Endothelial cell of umbilical vein (primary cell): ENCODE measurements at regions not wholly inside any gene's neighbourhood (a gene's known extent, or its start where the extent isn't known, plus 50 kb on each side); places are given as distances from the start of the nearest gene placed in this dataset.

Experiments used
- BruUV-seq: library from RNA; stranded (reverse); fragments of 400-500 nt; replicated peaks from 2 replicates; lab custom pipeline; 2021; lab: Mats Ljungman, UMichigan
- CTCF ChIA-PET: fragments of 300-600, 350-600 bp; sonication (Branson Sonifier 250); formaldehyde crosslinking; loops from one replicate; lab custom pipeline; 2021; ENCODE audit warnings: antibody characterized with exemption, inconsistent platforms; lab: Charles Lee
- POLR2A ChIA-PET: fragments of 300-600, 350-600 bp; sonication (Branson Sonifier 250); formaldehyde crosslinking; loops from one replicate; lab custom pipeline; 2021; ENCODE audit warnings: antibody characterized with exemption, inconsistent platforms; lab: Charles Lee
- DNase-seq: peaks from one replicate; pipeline ENCODE4 v3.0.0-alpha.2; 2011; ENCODE audit warnings: low read depth, low spot score
- FAIRE-seq: peaks from 2 replicates; lab custom pipeline; 2011; peaks lifted over from hg19 to GRCh38; lab: Jason Lieb, UNC
- H2AFZ ChIP-seq: 2 replicates; pipeline ENCODE4 v1.6.0; 2012; ENCODE audit warnings: low read depth, low read length, control low read depth, inconsistent platforms
- H3K27ac ChIP-seq: 2 replicates; pipeline ENCODE4 v1.5.1; 2011; ENCODE audit warnings: low read depth, mild to moderate bottlenecking, control low read depth, low read length, moderate library complexity; ENCODE audit not compliant: insufficient read depth
- H3K27me3 ChIP-seq, 2 experiments: 2 replicates each; pipeline versions ENCODE4 v1.6.0 to v1.6.1; 2011; ENCODE audit warnings: low read length in 2 of 2, mixed read lengths in 1 of 2; ENCODE audit not compliant: control insufficient read depth in 2 of 2, insufficient read depth in 2 of 2
- H3K36me3 ChIP-seq, 2 experiments: 2 replicates in 1 of 2; 3 replicates in 1 of 2; pipeline ENCODE4 v1.5.1; 2011; ENCODE audit warnings: low read length in 2 of 2, mild to moderate bottlenecking in 1 of 2, moderate library complexity in 1 of 2; ENCODE audit not compliant: control insufficient read depth in 2 of 2, insufficient read depth in 2 of 2; ENCODE audit errors: extremely low read depth in 1 of 2
- H3K4me1 ChIP-seq: 3 replicates; pipeline ENCODE4 v1.5.1; 2011; ENCODE audit warnings: mild to moderate bottlenecking, low read length; ENCODE audit not compliant: control insufficient read depth, insufficient read depth; ENCODE audit errors: extremely low read depth
- H3K4me2 ChIP-seq: 2 replicates; pipeline ENCODE4 v1.6.1; 2011; ENCODE audit warnings: low read length, control low read depth, mixed read lengths; ENCODE audit not compliant: insufficient read depth
- H3K4me3 ChIP-seq, 3 experiments: fragments of 200-600 bp in 1 of 3; sonication (generic), shearing (Covaris generic) in 1 of 3; replicated peaks in 1 of 3; 2 replicates each; pipeline ENCODE4 v1.5.1; 2011 to 2016; ENCODE audit warnings: control low read depth in 3 of 3, low read length in 3 of 3, mild to moderate bottlenecking in 2 of 3, inconsistent platforms in 1 of 3, low read depth in 1 of 3, moderate library complexity in 1 of 3; ENCODE audit not compliant: insufficient read depth in 1 of 3
- H3K79me2 ChIP-seq: 2 replicates; pipeline ENCODE4 v1.6.0; 2012; ENCODE audit warnings: low read length, inconsistent platforms; ENCODE audit not compliant: control insufficient read depth, insufficient read depth
- H3K9ac ChIP-seq: replicated peaks from 2 replicates; pipeline ENCODE3; 2011; ENCODE audit warnings: low read length, control low read depth; ENCODE audit not compliant: insufficient read depth; ENCODE audit errors: extremely low read depth
- H3K9me1 ChIP-seq: replicated peaks from 3 replicates; pipeline ENCODE4 v1.6.0; 2011; ENCODE audit warnings: mild to moderate bottlenecking, low read length; ENCODE audit not compliant: control insufficient read depth, insufficient read depth; ENCODE audit errors: extremely low read depth
- H3K9me3 ChIP-seq: replicated peaks from 2 replicates; pipeline ENCODE4 v1.5.1; 2012; ENCODE audit warnings: low read length, inconsistent platforms; ENCODE audit not compliant: control insufficient read depth, insufficient read depth
- H4K20me1 ChIP-seq: replicated peaks from 2 replicates; pipeline ENCODE3; 2011; ENCODE audit warnings: mild to moderate bottlenecking, low read length; ENCODE audit not compliant: control insufficient read depth, insufficient read depth; ENCODE audit errors: extremely low read depth
- CTCF ChIP-seq, 2 donors: IDR thresholded peaks; 1 replicate in 1 of 2; 2 replicates in 1 of 2; pipeline ENCODE4 v1.5.1; 2011; ENCODE audit warnings: low read length in 2 of 2, mild to moderate bottlenecking in 2 of 2, moderate library complexity in 2 of 2, control low read depth in 1 of 2, inconsistent platforms in 1 of 2, low read depth in 1 of 2; ENCODE audit not compliant: insufficient read depth in 1 of 2; ENCODE audit errors: extremely low read depth in 1 of 2
- EZH2 ChIP-seq: IDR thresholded peaks from 2 replicates; pipeline ENCODE4 v1.6.1; 2012; ENCODE audit warnings: borderline replicate concordance, low read depth, mild to moderate bottlenecking, moderate library complexity, low read length, inconsistent platforms; ENCODE audit not compliant: severe bottlenecking
- FOS ChIP-seq: IDR thresholded peaks from 2 replicates; pipeline ENCODE4 v1.6.1; 2011; ENCODE audit warnings: mild to moderate bottlenecking, low read length, moderate library complexity, borderline replicate concordance; ENCODE audit not compliant: insufficient read depth
- GATA2 ChIP-seq: IDR thresholded peaks from 2 replicates; pipeline ENCODE4 v1.7.0; 2011; ENCODE audit warnings: low read depth, mild to moderate bottlenecking, moderate library complexity, mixed read lengths, low read length; ENCODE audit not compliant: insufficient read length, insufficient read depth
- JUN ChIP-seq: IDR thresholded peaks from 2 replicates; pipeline ENCODE4 v1.6.1; 2011; ENCODE audit warnings: borderline replicate concordance, low read depth; ENCODE audit not compliant: insufficient read length, insufficient read depth
- MAX ChIP-seq: IDR thresholded peaks from 2 replicates; pipeline ENCODE4 v1.6.1; 2011; ENCODE audit not compliant: insufficient read depth, insufficient read length
- MYC ChIP-seq: IDR thresholded peaks from one replicate; pipeline ENCODE4 v1.6.1; 2011; ENCODE audit warnings: mild to moderate bottlenecking, low read depth, low read length
- POLR2A ChIP-seq: IDR thresholded peaks from 2 replicates; pipeline ENCODE4 v1.6.1; 2012; ENCODE audit warnings: low read depth, mild to moderate bottlenecking, control low read depth, low read length
- POLR2AphosphoS5 ChIP-seq: IDR thresholded peaks from 2 replicates; pipeline ENCODE4 v1.6.1; 2012; ENCODE audit warnings: low read depth, mild to moderate bottlenecking, control low read depth, low read length, moderate library complexity; ENCODE audit not compliant: insufficient read depth
- dilution Hi-C: fragments of 300-500 bp; cut with MboI; formaldehyde crosslinking; loops from one replicate; pipeline ENCODE4 v1.15.0; 2019; ENCODE audit warnings: low sequenced_read_pairs; ENCODE audit not compliant: extremely low pct_ligation_motif_present
- intact Hi-C: fragments of 100-400 bp; cut with micrococcal nuclease; formaldehyde crosslinking; loops from one replicate; pipeline ENCODE4 v1.10.0; 2022

GRCh38 chr6:56821005-56821432, 133.9 kb upstream of the BEND6 start:
- CTCF ChIA-PET: interaction anchor here (1.5 to 1.6 kb wide), 2 partner anchors 30 to 184 kb away, joined by 6 read pairs; no protein-coding TSS in a partner anchor
- H3K36me3 ChIP-seq: no peaks in the 10 kb centered on the region
- dilution Hi-C loops: no loop called here
- peaks cover 20% of the 10 kb centered on the region for H4K20me1 ChIP-seq
- H2AFZ ChIP-seq: no peak overlapping the region
- POLR2A ChIA-PET: interaction anchor here (0.5 kb wide), 1 partner anchor 673 kb away, joined by 3 read pairs; no protein-coding TSS in a partner anchor
- peaks cover 11% of the 10 kb centered on the region for H3K4me1 ChIP-seq
- DNase-seq (no peak), FAIRE-seq (no peak)
- H3K9me1 ChIP-seq: peaks cover 2% of the 10 kb centered on the region
- no peak overlapping the region for H3K4me3 ChIP-seq
- H3K4me2 ChIP-seq: no peak overlapping the region
- peaks cover 71% of the 10 kb centered on the region for H3K79me2 ChIP-seq
- BruUV-seq: no TSS peak
- H3K27me3 ChIP-seq: no peaks in the 10 kb centered on the region
- TF ChIP-seq JUN (no peak), GATA2 (no peak), POLR2AphosphoS5 (no peak), POLR2A (no peak), MAX (no peak), EZH2 (no peak), CTCF (IDR thresholded peaks at IDR 0.05; ENCODE audit: extremely low read depth in 1 of 2, insufficient read depth in 1 of 2, low read depth in 1 of 2, low read length in 2 of 2) (no peak), FOS (no peak), MYC (no peak)
- no peak overlapping the region for H3K27ac ChIP-seq
- intact Hi-C loops: no loop called here
- no peak overlapping the region for H3K9ac ChIP-seq
- H3K9me3 ChIP-seq: no peaks in the 10 kb centered on the region
